Embryonic facial prominence (tissue), 1 donor: ENCODE measurements at regions not wholly inside any gene's neighbourhood (a gene's known extent, or its start where the extent isn't known, plus 50 kb on each side); places are given as distances from the start of the nearest gene placed in this dataset.

Experiments used
- DNase-seq: peaks from one replicate; pipeline ENCODE4 v3.0.0-alpha.2; 2016; ENCODE audit errors: extremely low spot score

DNA sequence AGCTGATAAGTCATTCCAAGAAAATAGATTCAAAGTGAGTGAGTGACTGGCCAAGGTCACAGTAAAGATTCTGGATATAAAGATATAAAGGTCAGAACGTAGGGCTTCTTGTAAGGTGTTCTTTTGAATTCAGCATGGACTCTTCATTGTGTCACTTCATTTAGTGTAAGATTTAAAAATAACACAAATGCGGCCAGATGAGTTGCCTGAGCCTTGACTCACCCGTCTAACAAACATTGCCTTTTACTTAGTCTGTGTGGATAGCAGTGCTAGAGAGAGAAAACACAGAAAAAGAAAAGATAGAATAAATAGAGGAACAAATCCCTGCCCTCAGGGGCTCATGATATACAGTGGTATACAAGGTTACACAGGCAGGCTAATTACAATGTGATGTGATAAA is 223.4 kb downstream of the PLPP3 start:
- no peak for DNase-seq

DNA sequence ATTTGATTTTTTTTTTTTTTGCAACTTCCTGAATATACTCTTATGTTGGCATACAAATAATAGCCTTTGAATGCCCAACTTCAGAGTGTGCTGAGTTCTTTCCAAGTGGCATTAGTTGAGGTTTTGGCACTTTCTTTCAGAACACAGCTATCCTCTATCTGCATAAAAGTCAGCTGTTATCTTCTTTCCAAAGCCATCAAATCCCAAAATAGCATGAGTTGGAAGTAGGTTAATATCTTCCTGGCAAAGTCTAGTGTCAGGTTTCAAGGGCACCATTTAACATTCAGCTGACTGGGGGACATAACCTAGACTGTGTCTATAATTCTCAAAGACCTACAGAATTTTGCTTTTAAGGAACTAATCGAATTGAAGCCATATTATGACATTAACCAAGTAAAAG is 223.9 kb downstream of the PLPP3 start:
- DNase-seq, result no peak

DNA sequence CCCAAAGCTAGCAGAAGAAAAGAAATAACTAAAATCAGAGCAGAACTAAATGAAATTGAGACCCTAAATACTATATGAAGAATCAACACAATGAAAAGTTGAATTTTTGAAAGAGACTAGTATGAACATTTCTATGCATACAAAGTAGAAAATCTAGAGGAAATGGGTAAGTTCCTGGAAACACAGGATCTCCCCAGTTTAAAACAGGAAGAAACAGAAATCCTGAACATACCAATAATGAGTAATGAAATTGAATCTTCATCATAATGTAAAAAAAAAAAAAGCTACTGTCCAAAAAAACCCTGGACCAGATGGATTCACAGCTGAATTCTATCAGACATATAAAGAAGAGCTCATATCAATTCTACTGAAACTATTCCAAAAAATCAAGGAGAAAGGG is 233.5 kb downstream of the PLPP3 start:
- no peak for DNase-seq

DNA sequence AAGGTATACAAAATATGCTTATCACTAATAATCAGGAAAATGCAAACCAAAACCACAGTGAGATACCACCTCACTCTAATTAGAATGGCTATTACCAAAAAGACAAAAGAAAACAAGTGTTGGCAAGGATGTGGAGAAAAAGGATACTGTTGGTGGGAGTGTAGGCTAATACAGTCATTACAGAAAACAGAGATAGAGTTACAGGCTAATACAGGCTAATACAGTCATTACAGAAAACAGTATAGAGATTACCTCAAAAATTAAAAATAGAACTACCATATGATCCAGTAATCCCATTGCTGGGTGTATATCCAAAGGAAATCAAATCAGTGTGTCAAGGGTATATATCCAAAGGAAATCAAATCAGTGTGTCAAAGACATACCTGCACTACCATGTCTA is 238.4 kb downstream of the PLPP3 start:
- no peak for DNase-seq

DNA sequence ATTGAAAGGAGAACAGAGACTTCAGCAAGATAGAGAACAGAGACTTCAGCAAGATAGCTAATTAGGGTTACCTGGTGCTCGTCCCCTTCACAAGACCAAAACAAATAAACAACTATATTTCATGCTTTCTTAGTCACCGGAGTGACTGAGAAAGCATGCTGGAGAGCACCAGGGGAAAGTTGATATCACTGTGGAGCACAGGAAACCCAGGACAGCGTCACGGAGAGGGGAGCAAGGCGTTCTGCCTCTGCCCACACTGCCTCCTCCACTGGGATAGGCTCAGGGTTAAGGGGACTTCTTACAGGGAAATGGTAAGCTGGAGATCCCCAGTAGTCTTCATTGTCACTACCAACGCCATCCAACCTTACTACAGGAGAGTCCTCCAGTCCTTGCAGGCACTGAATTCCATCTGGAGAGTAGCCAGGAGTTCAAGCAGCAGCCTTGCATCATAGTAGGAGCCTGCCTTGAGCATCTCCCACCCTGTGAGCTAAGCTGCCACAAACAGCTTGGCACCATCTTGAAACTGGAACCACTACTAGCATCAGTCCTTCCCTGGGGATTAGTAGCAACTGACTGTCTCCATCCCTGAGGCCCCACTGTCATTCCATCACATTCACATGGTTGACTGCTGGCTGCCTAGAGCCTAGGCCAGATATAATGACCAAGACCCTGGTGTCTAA is 239.4 kb downstream of the PLPP3 start:
- DNase-seq, result no peak

DNA sequence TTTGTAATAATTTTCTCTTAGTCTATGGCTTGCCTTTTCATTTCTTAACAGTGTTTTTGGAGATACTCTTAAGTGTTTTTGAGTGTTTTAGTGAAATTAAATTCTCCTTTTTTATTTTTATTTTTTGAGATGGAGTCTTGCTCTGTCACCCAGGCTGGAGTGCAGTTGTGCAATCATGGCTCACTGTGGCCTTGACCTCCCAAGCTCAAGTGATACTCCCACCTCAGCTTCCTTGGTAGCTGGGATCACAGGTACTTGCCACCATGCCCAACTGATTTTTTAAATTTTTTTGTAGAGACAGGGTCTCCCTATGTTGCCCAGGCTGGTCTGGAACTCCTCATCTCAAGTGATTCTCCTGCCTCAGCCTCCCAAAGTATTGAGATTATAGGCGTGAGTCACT is 240.3 kb downstream of the PLPP3 start:
- DNase-seq, result no peak

DNA sequence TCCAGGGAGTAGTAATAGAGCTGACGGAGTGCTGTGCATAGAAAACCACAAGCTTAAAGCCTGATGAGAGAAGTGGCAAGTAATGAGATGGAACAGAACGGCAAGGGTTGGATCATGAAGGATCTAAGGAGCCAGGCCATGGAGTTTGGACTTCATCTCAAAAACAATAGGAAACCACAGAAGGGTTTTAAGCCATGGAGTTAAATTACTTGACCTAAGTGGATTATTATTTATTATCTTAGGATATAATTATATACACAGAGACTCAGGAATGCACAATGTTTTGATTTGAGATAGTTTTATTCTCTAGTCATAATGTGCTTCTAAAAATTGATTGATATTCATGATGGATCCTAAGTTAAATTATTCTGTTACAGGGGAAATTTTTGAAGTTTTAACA is 242.4 kb downstream of the PLPP3 start:
- DNase-seq, result no peak

DNA sequence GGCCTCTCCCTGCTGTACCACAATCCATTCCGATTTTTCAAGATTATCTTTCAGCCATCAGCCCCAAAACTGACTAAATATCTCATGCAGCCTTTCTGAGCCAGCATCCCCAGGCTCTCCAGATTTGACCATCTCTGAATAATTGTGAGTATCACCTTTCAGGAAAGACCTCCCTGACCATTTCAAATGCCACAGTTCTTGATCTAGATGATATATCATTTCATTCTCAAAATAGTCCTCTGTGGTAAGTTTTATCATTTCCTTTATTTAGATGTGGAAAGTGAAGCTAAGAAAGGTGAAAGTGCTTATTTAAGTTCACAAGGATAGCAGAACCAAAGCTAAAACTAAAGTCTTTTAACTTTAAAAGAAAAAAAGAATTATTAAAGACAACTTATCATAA is 244.0 kb downstream of the PLPP3 start:
- DNase-seq, result no peak

DNA sequence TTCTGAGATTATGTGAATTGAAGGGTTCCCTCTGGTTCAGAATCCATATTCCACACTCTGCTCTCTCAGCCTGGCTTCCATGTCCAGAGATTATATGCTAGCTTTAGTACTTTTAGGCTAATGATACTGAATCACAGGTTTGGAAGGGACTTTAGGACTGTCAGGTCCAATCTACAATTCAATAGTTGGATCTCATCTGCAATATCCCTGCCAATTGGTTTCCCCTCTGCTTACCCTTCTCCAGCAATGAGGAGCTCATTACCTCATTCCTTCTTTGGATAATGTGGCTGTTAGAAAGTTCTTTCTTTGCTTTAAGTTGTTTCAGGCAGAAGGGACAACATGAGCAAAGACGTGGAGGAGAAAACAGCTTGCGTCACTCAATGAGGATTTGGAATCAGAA is 245.3 kb downstream of the PLPP3 start:
- no peak for DNase-seq

DNA sequence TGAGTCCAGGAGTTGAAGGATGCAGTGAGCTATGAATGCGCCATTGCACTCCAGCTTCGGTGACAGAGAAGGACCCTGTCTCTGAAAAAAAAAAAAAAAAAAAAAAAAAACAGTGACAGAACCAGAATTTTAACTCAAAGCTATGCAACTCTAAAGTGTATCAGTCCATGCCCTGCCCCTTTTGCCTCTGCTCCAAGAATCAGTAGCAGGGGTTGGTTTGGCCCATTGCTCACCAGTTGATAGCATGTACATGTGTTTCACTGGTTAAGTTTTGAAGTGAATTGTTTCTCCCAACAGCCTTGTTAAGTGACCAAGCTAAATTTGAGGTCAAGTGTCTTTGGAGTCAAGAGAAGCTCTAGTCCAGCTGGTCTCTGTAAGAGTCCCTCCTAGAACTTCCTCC is 245.9 kb downstream of the PLPP3 start:
- DNase-seq, result no peak

DNA sequence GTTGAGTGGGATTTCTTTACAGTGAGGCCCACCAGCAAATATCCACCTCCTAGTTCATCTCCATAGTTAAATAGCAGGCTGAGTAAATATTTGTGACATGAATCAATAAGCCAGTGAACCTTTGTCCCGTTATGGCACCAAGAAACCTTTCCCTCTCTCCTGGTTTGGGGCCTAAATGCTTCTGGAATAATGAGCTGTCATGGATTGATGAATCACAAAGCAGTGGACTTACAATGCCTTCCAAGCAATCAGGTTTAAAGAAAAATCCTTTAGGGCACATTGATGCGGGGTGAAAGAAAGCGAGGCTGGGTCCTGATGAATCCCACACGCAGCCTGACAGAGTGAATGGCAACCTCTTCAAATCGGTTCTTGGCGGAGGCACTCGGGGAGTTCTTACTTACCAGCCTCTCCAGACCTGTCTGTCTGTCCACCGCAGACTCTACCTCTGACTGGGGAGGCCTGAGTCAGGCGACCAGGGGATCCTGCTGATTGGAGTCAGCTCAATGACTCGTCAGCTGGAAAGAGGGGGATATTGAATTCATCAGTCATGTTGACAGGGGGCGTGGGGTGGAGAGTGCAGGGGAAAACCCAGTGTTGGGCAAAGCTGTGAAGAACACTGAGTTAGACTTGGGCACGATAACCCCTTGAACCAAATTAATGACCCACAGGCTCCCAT is 247.3 kb downstream of the PLPP3 start:
- DNase-seq, result no peak

DNA sequence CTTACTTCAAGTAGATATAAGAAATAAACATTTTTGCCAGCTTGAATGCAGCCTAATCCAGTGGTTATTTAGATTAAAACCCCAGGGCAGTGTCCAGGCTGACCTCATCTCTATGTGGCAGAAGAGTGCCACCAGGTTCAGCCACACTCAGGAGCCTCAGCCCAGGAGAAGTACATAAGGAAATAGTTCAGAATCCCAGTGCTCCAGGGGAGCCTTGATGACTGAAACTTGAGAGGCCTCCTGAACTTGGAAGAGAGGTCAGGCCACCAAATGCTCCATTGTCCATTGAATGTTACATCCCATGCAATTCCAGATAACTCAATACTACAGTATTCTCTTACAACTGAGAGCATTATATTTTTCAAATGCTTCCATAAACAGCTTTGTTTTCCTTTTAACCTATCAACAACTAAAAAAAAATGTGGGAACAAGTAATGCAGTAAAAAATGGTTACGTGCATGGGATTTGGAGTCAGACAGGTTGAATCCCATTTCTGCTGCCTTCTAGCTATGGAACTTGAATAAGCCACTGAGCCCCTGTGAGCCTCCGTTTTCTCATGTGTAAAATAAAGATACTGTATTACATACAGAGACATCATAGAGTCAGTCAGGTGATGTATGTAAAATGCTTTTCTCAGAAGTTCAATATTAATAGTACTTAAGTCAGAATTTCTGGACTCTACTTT is 248.0 kb downstream of the PLPP3 start:
- DNase-seq, result no peak

DNA sequence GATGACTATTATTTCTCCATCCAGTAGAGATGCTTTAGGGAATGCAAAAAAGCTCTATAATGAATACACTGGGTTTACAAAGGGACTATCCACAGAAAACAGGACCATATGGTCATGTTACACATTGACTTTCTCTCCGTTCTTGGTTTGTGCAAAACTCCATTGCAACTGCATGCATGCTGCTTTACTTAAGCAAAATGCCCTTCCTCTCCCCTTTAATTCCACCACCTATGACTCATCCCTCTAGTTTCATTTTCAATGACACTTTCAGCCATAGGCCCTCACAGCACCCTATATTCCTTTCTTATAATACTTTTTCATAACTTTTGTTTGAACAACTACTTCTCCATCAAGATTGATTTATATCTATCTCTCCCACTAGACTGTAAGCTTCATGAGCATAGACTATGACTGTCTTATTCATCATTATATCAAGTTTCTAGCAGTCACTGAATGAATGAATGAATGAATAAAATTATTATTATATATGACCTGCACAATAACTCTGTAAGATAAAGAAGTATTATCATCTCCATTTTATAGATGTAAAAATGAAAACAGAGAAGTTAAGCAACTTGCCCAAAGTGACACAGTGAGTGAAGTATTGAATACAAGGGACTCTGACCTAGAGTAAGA is 248.9 kb downstream of the PLPP3 start:
- no peak for DNase-seq

DNA sequence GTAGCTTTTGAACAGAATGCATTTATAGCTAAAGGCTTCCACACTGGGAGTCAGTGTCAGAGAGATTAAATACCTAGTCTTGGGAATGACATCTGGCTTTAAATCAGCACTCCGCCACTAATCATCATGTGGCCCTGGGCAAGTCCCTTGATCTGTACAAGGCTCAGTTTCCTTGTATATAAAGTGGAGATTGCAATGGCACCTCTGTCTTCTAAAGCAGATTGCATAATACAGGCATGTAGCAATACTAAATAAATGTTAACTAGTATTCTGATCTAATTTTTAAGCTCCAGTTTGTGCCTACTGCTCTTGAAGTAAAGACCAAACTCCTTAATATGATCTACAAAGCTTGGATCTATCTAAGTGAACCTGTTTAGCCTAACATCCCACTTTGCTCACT is 249.4 kb downstream of the PLPP3 start:
- DNase-seq, result no peak

DNA sequence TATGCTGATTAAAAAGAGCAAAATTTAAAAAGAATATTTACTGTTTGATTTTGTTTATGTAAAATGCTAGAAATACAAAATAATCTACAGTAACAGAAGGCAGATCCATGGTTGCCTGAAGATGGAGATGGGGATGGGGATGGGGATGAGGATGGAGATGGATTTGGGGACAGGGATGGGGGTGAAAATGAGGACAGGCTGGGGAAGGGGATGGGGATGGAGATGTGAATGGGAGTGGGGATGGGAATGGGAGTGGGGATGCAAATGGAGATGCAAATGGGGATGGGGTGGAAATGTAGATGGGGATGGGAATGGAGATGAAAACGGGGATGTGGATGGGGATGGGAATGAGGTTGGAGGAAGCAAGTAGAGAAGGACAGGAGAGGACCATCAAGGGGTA is 252.2 kb downstream of the PLPP3 start:
- no peak for DNase-seq

DNA sequence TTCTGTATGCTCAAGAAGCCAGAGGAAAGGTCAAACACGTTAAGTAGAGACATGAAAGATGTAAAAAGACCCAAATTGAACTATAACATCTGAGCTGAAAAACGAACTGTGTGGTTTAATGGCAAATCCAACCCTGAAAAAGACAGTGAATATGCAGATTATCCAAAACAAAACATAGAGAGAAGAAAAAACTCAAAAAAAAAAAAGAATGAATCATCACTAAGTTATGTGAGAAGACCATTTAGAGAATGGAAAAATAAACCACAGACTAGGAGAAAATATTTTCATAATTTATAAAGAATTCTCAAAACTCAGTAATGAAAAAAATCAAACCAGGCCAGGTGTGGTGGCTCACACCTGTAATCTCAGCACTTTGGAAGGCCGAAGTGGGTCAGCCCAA is 253.3 kb downstream of the PLPP3 start:
- no peak for DNase-seq

DNA sequence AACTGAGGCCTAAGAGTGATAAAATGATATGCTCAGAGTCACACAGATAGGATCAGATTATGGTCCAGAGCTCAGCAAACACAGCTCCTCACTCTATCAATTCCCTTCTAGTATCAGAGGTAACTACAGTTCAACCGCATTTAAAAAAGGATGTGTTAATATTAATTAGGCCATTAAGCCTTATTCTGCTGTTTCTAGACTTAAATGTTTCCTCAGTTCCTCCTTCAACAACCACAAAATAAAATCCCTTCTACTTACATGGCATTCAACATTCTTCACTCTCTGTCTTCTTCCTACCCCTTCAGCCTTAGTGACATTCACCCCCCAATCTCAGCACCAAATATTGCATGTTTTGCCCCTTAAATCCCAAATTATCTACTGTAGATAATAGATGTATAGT is 254.9 kb downstream of the PLPP3 start:
- no peak for DNase-seq

DNA sequence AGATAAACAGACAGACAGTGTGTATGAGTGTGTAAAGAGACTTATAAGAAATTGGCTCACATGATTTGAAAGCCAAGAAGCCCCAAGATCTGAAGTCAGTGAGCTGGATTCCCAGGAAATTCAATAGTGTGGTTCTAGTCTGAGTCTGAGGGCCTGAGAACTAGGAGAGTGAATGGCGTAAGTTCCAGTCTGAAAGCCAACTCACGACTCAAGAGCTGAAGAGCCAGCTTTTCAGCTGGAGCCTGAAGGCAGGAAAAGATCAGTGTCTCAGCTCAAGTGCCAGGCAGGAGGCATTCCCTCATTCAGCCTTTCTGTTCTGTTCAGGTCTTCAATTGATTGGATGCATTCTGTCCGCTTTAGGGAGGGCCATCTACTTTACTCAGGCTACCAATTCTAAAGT is 257.2 kb downstream of the PLPP3 start:
- no peak for DNase-seq

DNA sequence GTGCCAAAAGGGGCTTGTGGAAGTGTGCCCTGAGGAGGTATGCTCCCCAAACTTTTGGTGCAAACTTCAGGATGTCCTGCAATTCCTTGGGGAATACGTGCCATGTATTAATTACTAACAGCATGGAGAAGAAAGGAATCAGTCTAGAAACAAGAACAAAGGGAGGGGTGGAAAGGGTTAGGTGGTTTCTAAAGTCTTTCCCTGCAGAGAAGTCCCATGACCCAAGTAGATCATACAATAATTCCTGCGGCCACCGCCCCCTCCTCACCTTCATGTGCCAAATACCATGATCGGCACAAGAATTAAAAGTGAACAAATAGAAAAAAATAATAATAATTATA is 258.2 kb downstream of the PLPP3 start:
- DNase-seq, result no peak

DNA sequence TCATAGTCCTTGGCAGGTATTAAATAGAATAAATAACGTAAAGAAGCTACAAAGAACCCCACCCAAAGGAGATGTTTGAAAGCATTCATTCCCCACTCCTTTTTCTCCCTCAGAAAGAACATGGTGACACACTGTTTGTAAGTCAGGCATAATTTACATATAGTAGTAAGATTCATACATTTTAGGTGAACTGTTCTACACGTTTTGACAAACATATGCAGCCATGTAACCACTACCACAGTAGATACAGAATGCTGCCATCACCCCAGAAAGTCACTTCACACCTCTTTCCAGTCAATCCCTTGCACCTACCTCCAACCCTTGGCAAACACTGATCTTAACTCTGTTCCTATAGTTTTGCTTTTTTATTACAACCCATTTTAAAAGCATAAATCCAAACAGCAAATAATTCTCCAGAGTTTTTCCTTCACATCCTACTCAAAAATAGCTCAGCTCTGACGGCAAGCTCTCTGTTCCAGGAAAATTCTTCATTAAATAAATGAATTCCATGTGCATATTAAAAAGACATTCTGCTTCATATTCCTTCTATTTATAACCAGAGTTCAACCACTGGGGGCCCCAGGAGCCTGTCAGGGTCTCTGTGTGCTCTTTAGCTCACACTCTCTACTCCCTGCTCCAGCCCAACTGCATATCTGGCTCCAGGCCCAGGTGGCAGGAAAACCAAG is 258.8 kb downstream of the PLPP3 start:
- peak; percentile 60 for DNase-seq

DNA sequence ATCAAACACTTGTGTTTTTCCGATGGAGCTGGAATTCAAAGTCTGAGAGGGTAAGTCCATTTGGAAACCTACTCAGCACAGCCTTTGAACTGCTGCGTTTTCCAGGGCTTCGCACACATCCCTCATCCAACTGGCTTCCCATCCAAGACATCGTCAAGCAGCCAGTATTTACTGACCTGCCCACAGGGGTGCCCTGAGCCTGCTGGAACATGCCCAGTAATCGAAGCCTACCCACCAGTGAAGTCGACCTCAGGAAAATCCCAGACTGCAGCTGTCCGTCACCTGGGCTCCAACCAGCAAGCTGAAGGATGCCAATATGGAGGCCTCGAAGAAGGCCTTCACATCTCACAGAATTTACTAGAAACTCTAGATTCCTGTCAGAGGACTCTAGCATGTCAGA is 261.6 kb downstream of the PLPP3 start:
- no peak for DNase-seq

DNA sequence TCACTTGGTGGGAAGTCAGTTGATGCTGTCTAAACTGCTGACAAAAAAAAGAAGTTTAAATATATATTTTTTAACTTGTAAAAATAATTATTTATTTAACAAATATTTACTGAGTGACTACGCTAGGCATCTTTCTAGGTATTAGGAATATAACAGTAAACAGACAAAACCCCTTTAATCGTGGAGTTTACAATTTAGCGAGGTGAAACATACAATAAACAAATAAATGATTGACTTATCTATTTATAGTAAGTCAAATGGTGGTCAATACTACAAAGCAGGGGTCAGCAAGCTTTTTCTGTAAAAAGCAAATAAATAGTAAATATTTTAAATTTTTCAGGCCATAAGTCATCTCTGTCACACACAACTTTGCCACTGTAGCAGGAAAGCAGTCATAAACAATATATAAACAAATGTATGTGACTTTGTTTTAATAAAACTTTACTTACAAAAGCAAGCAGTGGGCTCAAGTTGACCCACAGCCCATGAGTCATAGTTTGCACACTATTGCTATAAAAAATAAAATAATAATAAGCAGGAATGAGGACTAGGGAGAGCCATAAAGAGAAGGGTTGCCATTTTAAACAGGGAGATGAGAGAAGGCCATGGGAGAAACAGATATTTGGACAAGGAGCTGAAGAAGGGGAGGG is 263.9 kb downstream of the PLPP3 start:
- DNase-seq, result no peak
